EL (cell line): ENCODE measurements at regions not wholly inside any gene's neighbourhood (a gene's known extent, or its start where the extent isn't known, plus 50 kb on each side); places are given as distances from the start of the nearest gene placed in this dataset.
"Not testable (repeated sequence)": the region's sequence is repeated elsewhere in the genome, so short reads cannot be mapped to it uniquely, and the experiment has no call there.

Experiments
- DNase-seq: peaks from one replicate; pipeline ENCODE4 v3.0.0-alpha.2; 2016

DNA sequence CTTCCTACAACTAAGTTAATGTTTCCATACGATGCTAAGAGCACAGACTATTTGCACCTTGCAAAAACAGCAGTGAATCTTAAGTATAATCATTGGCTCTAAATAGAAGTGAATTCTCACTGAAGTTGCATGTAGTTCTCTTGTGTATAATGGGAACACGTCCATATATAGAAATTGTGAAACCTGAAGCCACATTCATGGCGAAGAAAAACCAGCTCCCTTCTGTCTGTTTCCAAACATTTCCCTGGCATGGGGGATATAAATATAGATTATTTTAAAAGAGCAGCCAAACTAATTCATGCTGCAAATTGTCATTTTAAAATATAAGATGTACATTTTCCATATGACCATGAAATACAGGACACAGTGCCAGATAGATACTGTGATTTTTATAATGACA, 71.1 kb downstream of the TRAM1L1 start:
- DNase-seq, result no peak

DNA sequence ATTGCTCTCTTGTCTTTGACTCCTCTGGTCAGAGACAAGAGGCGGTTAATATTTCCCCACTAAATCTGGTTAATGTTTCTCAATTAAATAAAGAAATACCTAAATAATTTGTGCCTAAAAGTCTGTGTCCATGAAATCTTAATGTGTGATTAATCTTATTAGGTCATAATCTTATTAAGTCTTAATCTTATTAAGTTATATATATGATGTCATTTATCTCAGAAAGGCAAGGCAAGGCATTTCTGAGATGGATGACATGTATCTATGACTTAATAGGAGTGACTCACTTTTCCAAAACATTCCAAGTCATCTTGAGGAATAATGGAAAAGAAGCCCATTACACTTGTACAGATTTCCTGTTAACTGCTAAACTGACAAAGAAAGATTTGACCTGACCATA, 74.7 kb downstream of the TRAM1L1 start:
- no peak for DNase-seq

DNA sequence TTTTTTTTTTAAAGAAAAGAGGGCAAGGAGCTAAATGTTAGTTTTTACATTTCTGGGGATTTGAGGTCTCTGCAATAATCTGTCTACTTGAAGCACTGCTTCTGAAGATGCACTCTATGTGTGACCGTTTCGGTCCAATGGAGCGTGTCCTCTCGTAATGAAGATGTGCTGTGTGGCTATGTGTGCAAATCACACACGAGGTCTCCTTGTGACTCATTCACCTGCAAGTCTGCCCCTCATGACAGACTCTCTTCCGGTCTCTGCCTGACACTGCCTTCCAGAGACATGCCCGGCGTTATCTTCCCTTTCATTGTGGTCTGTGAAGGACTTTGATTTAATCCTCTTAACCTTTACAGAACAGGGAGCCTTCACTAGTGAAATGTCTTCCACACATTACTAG, 84.3 kb downstream of the TRAM1L1 start:
- no peak for DNase-seq

DNA sequence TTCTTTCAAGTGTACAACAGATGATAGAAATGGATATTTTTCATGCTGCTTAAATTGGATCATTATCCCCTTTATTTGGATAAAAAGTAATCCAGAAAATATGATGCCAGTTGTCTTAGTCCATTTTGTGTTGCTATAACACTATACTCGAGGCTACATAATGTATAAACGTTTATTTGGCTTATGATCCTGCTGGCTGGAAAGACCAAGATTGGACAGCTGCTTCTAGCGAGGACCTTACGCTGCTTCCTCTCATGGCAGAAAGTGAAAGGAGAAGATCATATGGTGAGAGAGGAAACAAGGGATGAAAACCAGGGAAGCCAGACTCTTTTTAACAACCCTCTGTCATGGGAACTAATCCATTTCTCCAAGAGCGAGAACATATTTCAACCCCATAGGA, 102.7 kb downstream of the TRAM1L1 start:
- no peak for DNase-seq

DNA sequence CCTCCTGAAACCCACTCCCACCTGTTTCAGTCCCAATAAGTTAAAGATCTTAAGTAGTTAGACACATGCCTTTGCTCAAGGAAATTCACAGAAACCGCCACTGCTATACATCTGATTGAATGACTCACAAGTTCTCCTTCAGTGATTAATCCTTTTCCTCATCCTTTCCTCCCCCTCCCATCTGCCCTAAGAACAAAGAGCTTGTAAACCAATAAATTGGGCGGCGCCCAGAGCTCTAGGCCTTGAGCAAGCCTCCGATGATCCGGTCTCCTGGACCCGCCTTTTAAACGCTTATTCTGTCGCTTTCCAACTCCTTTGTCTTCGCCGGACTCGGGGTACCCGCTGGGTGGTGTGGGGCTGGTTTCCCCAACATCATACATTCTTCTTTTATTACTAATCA, 104.9 kb downstream of the TRAM1L1 start:
- DNase-seq, result not testable (repeated sequence)

DNA sequence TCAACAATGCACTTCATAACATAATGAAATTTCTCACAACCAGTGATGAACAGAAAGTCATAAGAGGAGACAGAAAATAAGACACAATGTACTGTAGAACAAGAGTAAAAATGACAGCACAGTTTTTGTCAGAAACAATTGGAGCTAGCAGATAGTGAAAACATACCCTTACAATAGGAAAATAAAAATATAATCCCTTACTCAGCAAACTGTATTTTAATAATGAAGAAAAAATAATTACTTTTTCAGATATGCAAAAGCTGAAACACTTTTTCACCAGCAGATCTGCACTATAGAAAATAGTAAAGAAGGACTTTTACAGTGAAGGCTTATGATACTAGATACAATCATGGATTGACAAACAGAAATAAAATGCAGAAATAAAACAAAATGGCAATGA, 126.3 kb downstream of the TRAM1L1 start:
- no peak for DNase-seq

DNA sequence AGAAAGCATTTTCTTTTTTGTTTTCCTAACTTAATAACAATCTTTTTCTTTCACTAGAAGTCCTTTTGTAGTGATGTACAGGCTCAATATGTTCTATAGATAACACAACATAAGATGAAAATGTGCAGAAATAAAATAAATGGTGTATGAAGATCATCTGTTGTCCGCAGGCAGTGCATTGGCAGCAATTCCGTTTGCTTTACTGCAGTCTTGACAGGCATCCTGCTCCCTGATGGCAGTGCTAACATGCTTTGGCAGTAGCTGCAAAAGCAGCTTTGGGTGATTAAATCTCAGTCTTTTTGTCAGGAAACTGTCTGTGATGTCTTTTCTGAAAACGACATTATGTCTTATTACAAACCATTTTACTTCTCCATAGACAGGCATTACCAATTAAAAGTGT, 131.4 kb downstream of the TRAM1L1 start:
- no peak for DNase-seq

DNA sequence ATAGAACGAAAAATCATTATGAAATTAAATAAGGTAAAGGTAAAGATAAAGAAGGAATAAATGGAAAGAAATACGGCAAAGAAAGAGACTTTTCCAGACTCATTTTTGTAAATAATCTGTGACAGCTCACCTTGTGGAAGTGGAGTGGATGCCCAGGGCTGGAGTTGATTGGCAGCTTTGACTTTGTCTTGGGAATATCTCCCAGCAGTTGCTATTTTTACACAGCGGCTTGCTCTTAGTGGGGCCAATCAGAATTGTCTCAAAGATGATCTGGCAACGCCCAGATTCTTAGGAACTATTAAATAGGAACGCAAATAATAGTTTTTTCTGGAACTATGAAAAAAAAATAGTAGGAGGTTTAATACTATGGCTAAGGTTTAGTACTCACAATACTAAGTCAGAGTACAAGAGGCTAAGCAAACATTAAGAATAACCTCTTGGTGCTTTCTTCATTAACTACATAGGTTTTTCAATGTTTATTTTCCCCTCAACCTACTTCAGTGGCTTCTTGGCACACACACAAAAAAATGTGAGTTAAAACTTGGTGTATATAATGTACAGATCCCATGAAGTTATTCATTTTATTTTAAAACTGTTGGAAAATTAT, 132.7 kb downstream of the TRAM1L1 start:
- DNase-seq, result no peak

DNA sequence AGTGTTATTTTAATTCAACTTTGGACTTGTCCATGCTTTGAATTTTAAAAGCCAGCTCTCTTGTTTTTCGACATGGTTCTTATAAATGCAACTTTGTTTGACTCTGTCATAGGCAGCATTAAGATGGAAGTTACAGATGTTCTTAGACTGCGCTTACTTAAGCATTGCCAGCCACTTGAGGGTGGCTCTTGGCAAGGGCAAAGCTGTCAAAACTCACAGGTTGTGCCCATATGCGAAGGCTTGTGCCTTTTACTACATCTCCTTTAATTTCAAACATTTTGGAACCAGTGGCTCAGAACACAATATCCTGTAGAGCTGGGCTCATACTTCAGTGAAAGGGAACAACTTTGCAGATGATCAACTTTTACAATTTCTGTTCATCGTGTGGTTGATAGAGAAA, 135.5 kb downstream of the TRAM1L1 start:
- no peak for DNase-seq

DNA sequence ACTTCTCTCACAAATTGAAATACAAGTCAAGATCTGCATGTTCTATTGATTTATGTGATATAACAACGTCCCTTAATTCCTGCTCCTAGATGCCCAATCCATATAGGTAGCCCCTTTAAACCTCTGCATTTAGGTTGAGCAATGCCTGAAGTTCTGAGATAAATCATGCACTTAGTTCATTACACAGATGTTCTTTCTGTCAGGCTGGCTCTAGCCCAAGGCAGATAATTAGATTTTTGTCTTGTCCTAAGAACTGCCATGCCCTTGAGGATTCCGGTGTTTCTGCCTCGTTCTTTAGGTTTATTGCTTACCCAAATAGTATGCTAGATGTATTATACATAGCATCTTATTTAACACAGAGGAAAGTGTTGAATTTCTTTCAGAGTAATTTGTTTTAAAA, 143.1 kb downstream of the TRAM1L1 start:
- no peak for DNase-seq

DNA sequence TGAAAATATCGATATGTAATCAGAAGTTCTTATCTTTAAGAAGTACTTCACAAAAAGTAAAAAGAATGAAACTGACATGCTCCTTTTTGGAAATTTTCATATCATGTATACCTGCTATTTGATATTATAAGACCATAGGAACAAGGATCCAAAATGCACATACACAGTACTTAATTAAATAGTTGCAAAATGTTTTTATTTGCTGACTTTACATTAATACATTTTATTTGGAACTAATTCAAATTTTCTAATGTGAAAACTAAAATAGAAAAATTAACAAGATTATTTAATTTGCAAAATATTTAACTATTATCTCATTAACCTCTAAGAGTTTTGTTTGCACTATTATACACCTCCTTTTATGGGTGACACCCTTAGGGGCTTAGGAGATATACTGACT, 155.0 kb downstream of the TRAM1L1 start:
- DNase-seq, result no peak

DNA sequence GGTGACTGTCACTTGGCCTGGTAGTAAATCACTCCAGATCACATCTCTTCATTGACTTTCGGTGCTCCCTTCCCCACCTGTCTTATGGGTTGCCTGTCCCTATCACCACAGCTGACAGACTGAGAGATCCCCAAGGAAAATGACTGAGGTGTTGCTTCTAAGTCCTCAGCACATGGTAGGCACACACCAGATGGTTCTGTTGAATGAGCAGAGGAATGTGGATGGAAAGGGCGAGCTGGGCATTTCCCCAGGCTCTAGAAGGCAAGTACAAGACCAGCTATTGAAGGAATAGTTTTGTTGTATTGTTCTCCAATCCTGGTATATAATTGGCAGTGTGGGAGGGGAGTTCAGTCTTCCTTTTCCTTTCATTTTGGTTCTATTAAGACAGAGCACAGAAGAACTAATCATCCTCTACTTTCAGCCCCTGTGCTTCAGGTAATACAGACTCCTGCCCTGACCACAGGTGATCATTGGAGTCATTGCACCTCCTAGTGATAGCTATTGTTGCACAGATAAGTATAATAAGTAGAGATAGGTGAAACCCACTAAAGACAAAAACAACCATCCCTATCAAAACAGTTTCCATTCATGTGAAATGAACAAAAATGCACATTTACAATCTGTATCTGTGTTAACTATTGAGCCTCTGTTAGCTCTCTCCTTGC, 158.6 kb downstream of the TRAM1L1 start:
- no peak for DNase-seq

DNA sequence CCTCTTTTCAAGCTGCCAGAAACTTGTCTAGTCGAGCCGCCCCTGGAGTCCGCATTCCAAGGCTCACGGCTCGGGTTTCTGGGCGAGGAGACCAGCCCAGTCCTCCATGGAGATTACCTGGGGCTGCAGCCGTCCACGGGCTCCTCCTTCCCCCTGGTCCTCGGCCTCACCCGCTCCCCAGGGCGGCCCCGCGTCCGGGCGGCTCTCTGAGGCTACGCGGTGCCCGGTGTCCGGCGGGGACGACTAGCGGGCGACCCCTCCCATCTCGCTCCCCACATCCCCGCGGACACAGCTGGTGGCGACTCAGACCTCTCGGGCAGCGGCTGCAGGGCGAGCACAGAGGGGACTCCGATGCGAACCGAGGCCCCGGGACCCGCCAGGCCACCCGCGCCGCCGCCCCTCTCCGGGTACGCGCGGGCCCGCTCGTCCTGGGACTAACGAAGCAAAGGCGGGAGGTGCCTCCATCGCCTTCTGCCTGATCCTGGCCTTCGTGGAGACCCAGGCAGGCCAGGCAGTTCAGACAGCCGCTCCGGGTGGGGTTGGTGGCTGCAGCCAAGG, 159.4 kb downstream of the TRAM1L1 start:
- no peak for DNase-seq

DNA sequence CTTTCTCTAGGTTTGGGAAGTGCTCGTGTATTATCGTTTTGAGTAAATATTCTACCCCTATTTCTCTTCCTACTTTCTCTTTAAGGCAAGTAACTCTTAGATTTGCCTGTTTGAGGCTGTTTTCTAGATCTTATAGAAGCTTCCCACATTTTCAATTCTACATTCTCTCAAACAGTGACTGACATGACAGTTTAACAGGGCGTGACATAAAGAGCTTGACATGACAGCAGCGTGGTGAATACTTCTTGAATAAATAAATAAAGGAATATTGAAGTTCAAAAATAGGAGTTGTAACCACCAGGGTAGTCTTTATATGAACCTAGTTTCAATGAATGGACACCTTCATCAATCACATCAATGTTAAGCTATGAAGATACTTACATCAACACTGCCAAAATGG, 162.0 kb downstream of the TRAM1L1 start:
- DNase-seq, result no peak

DNA sequence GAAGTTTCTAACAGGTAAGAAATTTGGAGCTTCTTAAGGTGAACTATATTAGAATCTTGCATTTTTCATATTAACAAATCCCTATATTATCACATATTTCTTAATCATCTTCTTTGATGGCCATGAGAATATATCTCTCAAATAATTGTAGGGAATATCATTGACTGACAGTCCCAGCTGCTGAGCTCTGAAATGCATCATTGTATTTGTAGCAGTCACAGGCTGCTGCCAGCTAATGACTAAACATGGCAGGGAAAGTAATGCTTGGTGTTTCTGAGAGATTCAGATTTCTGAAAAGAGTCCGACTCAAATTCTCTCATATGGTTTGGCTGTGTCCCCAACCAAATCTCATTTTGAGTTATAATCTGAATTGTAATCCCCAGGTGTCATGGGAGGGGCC, 171.9 kb downstream of the TRAM1L1 start:
- DNase-seq, result no peak

DNA sequence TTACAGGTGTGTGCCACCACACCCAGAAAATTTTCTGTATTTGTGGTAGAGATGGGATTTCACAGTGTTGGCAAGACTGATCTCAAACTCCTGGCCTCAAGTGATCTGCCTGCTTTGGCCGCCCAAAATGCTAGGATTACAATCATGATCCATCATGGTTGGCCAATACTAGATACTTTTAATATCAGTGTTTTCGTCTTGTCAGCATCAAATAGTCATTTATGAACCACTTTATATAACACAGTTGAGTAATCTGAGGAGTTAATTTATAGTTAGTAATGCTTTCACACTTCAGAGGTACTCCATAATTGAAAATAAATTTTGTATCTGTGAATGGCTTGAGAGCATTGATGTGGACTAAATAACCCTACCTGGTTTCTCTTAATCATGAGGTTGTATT, 178.6 kb downstream of the TRAM1L1 start:
- no peak for DNase-seq

DNA sequence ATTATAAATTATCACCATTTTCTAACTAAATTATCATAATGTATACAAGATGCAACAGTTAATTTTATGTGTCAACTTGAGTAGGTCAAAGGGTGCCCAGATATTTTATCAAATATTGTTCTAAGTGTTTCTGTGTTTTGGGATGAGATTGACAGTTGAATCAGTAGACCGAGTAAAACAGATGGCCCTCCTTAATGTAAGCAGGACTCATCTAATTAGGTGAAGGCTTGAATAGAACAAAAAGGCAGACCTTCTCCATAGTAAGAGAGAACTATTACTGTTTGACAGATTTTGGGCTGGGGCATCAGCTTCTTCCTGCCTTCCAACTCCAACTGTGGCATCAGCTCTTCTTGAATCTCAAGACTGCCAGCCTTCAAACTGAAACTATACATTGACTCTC, 185.8 kb downstream of the TRAM1L1 start:
- no peak for DNase-seq

DNA sequence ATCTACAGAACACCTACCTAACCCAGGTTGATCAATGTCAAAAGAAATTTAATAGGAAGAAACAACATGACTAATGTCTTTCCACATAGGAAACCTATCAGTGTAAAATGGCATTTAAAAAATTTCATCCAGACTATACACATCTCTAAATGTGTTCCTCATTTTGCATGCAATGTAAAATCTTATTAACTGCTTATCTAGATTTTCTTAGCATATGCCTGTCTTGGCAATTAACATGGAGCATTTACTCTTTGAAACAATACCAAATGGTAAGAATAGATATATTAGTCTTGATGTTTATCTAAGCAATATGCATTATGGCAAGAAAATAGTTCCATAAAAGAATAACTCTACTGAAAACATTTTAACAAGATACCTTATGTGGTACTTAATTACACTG, 199.8 kb downstream of the TRAM1L1 start:
- no peak for DNase-seq

DNA sequence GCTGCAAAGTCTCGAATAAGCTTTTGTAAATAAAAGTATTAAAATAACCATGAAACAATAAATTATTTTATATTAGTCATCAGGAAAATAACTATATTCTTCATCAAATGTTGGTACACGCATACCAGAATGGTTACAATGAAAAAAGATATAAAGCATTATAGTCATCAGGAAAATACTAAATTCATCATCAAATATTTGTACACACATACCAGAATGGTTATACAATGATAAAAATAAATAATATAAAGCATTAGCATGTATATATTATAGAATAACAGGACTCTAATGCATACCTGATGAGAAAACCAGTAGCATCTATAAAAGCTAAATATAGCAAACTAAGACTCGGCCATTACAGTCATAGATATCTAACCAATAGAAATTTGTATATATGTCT, 202.9 kb downstream of the TRAM1L1 start:
- DNase-seq, result no peak

DNA sequence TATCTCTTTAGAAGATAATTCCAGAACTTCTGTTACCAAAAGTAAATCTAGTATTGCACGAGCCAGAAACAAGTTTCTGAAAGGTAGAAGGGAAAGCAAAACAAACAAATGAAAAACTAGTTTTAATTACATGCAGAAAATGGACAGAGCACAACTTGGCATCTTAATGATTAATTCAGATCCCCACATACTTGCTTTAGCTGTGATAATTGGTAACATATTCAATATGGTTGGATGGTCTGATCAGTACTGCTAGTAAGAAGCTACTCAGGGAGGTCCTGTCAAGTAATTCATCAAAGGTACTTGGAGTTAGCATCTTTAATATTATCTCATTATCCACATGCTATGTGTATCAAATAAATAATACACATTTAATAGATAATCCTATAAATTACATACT, 204.3 kb downstream of the TRAM1L1 start:
- DNase-seq, result no peak

DNA sequence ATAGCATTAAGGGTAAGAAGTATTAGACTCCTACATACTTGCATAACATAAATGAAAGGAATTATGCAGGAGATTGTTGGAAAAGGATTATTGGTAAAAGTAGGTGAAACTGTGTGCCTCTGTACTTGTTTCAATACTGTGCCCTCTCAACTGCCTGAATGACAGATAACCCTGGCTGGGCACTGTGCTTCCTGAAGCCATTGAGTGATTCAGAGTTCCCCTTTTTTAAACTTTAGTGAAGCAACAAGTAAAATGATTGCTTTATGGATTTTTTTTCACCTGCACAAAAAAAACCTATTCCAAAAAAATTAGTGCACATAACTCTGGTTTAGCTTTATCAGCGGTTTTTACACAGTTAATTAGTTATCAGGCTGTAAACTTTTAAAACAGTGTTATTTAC, 204.8 kb downstream of the TRAM1L1 start:
- no peak for DNase-seq

DNA sequence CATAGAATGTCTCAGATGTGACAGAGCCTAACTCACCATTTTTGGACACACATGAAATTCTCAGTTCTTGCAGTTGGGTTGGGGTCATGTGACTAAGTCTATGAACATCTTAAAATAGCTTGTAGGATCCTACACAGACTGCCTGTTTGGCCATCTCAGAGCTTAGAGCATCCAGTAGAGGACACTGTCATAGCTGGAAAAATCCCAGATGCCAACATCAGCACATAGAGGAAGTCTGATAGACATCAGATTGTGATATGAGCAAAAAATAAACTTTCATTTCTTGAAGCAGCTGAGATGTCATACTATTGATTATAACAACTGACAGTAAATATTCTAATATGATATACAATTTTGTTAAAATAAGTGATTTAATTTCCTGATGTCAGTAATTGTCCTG, 207.1 kb downstream of the TRAM1L1 start:
- no peak for DNase-seq

DNA sequence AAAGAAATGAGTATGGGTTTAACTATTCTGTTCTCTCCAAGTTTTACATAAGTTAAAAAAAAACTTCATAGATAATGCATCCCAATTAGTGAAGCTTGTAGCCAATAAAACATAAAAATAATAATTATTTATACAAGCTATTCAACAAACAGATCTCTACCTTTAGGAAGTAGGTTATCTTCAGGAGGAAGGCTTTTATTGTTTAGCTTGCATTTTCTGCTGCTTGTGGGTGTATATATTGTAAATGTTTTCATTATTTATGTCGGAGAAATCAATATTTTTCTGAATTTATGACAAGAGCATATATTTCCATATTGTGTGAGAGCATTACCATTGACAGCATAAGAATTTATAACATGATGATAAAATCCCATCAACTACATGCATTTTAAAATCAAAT, 208.3 kb downstream of the TRAM1L1 start:
- no peak for DNase-seq

DNA sequence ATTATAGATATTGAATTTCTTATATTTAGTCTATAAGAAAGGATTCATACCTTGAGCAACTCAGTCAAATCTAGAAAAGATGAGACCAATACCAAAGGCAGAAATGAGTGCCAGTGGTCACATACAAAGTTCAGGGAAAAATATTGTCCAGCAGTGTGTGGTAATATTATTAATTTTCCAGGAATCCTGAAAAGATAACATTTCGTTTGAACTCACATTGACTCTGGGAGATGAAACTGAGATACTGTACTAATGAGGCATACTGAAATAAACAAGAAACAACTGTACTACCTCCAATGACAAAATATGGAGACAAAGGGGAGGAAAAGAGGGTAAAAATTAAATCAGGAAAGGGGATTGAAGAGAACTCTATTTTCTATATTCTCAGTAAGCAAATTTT, 212.4 kb downstream of the TRAM1L1 start:
- DNase-seq, result no peak

DNA sequence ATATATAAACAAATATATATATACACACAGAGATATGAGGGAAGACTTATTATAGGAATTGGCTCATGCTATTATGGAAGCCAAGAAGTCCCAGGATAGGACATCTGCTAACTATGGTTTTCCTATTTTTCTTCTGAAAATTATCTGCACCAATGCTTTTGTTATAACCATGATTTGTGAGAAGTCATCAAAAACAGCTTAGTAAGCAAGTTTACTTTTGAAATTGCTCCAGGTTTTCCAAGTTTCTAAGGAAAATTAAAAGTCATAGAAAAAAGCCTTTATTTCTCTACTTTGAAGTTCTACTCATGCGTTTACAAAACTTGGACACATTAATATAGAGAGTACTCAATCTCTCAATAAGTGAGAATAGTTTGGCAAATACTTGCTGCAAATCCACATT, 213.1 kb downstream of the TRAM1L1 start:
- no peak for DNase-seq
